KMS-11 (cell line): ENCODE measurements at regions not wholly inside any gene's neighbourhood (a gene's known extent, or its start where the extent isn't known, plus 50 kb on each side); places are given as distances from the start of the nearest gene placed in this dataset.

Source experiments
- H2AFZ ChIP-seq: fragments of 200-600 bp; sonication (generic); 2 replicates; pipeline ENCODE4 v1.6.1; 2016; ENCODE audit warnings: antibody characterized with exemption, mixed run types, low read depth
- H3K27ac ChIP-seq: fragments of 200-600 bp; sonication (generic); 2 replicates; pipeline ENCODE4 v1.6.1; 2016; ENCODE audit warnings: mild to moderate bottlenecking, mixed run types
- H3K27me3 ChIP-seq: fragments of 200-600 bp; sonication (generic); 2 replicates; pipeline ENCODE4 v1.6.1; 2017; ENCODE audit warnings: mild to moderate bottlenecking, low read depth, mixed run types, moderate library complexity; ENCODE audit not compliant: insufficient read depth
- H3K36me3 ChIP-seq: fragments of 200-600 bp; sonication (generic); 2 replicates; pipeline ENCODE4 v1.6.1; 2017; ENCODE audit warnings: mild to moderate bottlenecking, mixed run types; ENCODE audit not compliant: insufficient read depth
- H3K4me1 ChIP-seq: fragments of 200-600 bp; sonication (generic); 2 replicates; pipeline ENCODE4 v1.6.1; 2016; ENCODE audit warnings: mild to moderate bottlenecking, low read depth, mixed run types; ENCODE audit not compliant: poor library complexity, severe bottlenecking
- H3K4me2 ChIP-seq: fragments of 200-600 bp; sonication (generic); 2 replicates; pipeline ENCODE4 v1.7.0; 2016; ENCODE audit warnings: mild to moderate bottlenecking, mixed run types
- H3K4me3 ChIP-seq: fragments of 200-600 bp; sonication (generic); IDR thresholded peaks from 2 replicates; pipeline ENCODE4 v1.6.1; 2017; ENCODE audit warnings: low read depth, low read length, mixed read lengths; ENCODE audit not compliant: insufficient read depth
- H3K79me2 ChIP-seq: fragments of 200-600 bp; sonication (generic); 2 replicates; pipeline ENCODE4 v1.6.1; 2016; ENCODE audit warnings: low read depth, mixed run types; ENCODE audit not compliant: insufficient read depth
- H3K9ac ChIP-seq: fragments of 200-600 bp; sonication (generic); 2 replicates; pipeline ENCODE4 v1.6.1; 2016; ENCODE audit warnings: mild to moderate bottlenecking, mixed run types
- H4K20me1 ChIP-seq: fragments of 200-600 bp; sonication (generic); 2 replicates; pipeline ENCODE4 v1.6.1; 2016; ENCODE audit warnings: mild to moderate bottlenecking, mixed run types; ENCODE audit not compliant: insufficient read depth
- CTCF ChIP-seq: fragments of 200-600 bp; sonication (generic); conservative IDR thresholded peaks from 2 replicates; pipeline ENCODE4 v1.6.1; 2017; ENCODE audit warnings: low read depth, mild to moderate bottlenecking, antibody characterized with exemption, low read length, moderate library complexity, mixed read lengths

DNA sequence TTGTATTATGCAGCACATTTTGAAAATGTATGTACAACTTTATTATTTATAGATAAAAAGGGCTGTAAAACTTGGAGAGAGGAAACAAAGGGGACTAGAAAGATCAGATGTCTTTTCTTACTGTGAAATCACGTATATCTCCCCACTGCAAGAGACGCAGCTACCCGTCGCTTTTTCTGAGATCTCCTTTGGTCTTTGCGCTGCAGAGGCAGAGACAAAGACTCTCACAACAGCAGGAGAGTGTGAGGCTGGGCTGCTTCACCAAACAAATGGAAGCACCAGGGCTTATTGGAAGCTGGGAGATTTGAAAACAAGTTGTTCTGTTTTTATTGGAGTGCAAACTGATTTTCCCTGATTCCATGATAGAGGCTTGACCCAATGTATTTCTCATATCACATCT lies 129.0 kb upstream of the PARD3B start:
- no peak overlapping the region for H3K27ac ChIP-seq
- H3K27me3 ChIP-seq = no peaks in the 10 kb centered on the region

DNA sequence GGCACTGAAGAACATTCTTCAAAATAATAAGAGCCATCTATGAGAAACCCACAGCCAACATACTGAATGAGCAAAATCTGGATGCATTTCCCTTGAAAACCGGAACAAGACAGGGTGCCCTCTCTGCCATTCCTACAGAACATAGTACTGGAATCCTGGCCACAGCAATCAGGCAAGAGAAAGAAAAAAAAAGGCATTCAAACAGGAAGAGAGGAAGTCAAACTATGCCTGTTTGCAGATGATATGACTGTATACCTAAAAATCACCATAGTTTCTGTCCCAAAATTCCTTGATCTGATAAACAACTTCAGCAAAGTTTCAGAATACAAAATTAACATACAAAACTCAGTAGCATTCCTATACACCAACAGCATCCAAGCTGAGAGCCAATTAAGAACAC lies 119.5 kb upstream of the PARD3B start:
- TF ChIP-seq CTCF = no peak
- H2AFZ ChIP-seq = no peak overlapping the region

More for the DNA sequence above, 129.0 kb upstream of the PARD3B start:
- no peak for TF ChIP-seq CTCF
- H3K9ac ChIP-seq = no peak overlapping the region
- no peak overlapping the region for H2AFZ ChIP-seq
- no peaks in the 10 kb centered on the region for H3K79me2 ChIP-seq
- H3K4me2 ChIP-seq = no peak overlapping the region
- H3K4me1 ChIP-seq = no peaks in the 10 kb centered on the region
- H3K36me3 ChIP-seq = no peaks in the 10 kb centered on the region
- H3K4me3 ChIP-seq = no peak overlapping the region
- H4K20me1 ChIP-seq = no peaks in the 10 kb centered on the region

DNA sequence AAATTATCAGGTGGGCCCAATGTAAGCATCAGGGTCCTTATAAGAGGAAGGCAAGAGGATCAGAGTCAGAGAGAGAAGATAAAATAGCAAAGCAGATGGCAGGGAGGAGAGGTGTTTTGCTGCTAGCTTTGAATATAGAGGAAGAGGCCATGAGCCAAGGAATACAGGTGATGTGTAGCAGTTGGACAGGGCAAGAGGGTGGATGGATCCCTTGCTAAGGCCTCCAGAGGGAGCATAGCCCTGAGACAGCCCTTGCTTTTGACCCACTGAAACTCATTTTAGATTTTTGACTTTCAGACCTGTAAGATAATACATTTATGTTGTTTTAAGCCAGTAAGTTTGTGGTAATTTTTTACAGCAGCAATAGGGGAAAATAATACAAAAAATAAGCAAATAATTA lies 116.6 kb upstream of the PARD3B start:
- no peak overlapping the region for H3K4me2 ChIP-seq
- no peaks in the 10 kb centered on the region for H3K27me3 ChIP-seq
- TF ChIP-seq CTCF = no peak
- H3K9ac ChIP-seq = no peak overlapping the region
- no peaks in the 10 kb centered on the region for H3K4me1 ChIP-seq
- no peaks in the 10 kb centered on the region for H3K36me3 ChIP-seq
- no peak overlapping the region for H3K27ac ChIP-seq
- no peak overlapping the region for H3K4me3 ChIP-seq
- no peaks in the 10 kb centered on the region for H3K79me2 ChIP-seq
- no peaks in the 10 kb centered on the region for H4K20me1 ChIP-seq
- no peak overlapping the region for H2AFZ ChIP-seq

More for the DNA sequence above, 119.5 kb upstream of the PARD3B start:
- H3K27ac ChIP-seq = no peak overlapping the region
- H4K20me1 ChIP-seq = no peaks in the 10 kb centered on the region
- no peak overlapping the region for H3K4me2 ChIP-seq
- no peak overlapping the region for H3K4me3 ChIP-seq
- no peaks in the 10 kb centered on the region for H3K27me3 ChIP-seq
- no peaks in the 10 kb centered on the region for H3K79me2 ChIP-seq
- H3K36me3 ChIP-seq = no peaks in the 10 kb centered on the region
- H3K9ac ChIP-seq = no peak overlapping the region
- H3K4me1 ChIP-seq = no peaks in the 10 kb centered on the region

- no peak for TF ChIP-seq CTCF
- H3K9ac ChIP-seq = no peak overlapping the region
These were observed 113.7 kb upstream of the PARD3B start for GRCh38 chr2:204431529-204431928.

More at GRCh38 chr2:204431529-204431928, 113.7 kb upstream of the PARD3B start:
- Histone ChIP-seq H2AFZ (no peak overlapping the region), H3K4me2 (no peak overlapping the region), H3K79me2 (no peaks in the 10 kb centered on the region), H3K27ac (no peak overlapping the region), H3K36me3 (no peaks in the 10 kb centered on the region), H3K27me3 (no peaks in the 10 kb centered on the region), H4K20me1 (no peaks in the 10 kb centered on the region), H3K4me1 (no peaks in the 10 kb centered on the region), H3K4me3 (no peak overlapping the region)
